ENCODE measurements at regions not wholly inside any gene's neighbourhood (a gene's known extent, or its start where the extent isn't known, plus 50 kb on each side); places are given as distances from the start of the nearest gene placed in this dataset.

DNA sequence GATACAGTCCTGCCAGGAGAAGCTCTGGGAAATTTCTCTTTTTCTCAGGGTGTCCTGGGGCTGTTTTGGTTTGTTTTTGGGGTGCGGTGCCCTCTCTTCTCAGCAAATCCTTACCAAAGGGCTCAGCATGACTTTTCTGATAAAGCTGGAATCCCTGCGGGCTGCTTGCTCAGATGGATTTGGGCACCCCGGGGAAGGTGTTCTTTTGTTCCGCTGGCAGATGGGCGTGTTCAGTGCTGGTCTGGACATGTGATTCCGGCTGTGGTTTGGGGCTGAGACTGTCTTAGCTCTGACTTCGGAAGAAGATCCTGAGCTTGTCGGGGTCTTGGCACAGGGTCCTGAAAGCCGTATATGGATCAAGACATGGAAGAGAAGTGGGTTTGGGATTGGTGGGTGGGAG lies 134.2 kb upstream of the SPRED2 start:
- peak; percentile 28 for DNase-seq
- no peak overlapping the region for H3K4me3 Mint-ChIP-seq
- H3K27me3 Mint-ChIP-seq: peaks cover 33% of the 10 kb centered on the region
- CTCF ChIA-PET: interaction anchor here (1.1 kb wide), 1 partner anchor 9 kb away, joined by 4 read pairs; no protein-coding TSS in a partner anchor
- H3K27ac Mint-ChIP-seq: no peak overlapping the region
- peaks cover 8% of the 10 kb centered on the region for H3K4me1 Mint-ChIP-seq
- H3K36me3 Mint-ChIP-seq: no peaks in the 10 kb centered on the region
- H3K9me3 Mint-ChIP-seq: no peaks in the 10 kb centered on the region

DNA sequence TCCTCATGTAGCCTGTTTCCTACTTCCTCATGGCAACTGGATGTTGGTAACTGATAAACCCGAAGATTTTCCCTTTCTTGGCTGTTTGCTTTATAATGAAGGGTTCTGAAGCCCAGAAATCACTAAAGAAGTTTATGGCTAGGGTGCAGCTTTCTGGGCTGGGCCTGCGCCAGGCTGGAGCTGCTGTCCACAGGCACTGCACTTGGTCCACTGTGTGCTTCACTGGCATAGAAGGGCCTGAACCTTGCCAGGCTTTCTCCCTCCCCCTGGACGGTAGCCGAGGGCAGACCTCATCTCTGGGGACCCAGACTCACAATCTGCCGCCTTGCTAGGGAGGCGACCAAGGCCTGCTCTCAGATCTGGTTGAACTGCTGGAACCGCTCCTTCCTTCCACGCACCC lies 133.3 kb upstream of the SPRED2 start:
- CTCF ChIA-PET: no interaction called here

DNA sequence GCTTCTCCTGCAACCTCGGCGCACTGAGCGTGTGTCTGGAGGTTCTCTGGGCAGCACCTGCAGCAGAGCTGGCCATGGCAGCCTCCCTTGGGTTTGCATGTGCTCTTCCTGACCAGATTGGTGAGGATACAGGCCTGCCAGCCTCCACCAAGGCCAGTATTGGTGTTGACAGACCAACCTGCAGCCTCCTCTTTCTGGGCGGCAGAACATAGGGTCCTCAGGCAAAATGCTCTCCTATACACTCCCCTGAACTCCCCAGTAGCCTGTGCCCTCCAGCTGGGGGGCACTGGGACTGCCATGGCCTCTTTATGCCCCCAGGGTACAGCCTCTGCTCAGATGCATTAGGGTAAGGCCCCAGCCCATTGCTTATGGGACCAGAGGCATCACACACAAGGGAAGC lies 131.9 kb upstream of the SPRED2 start:
- Mint-ChIP-seq H3K27me3 (peaks cover 29% of the 10 kb centered on the region), H3K36me3 (no peaks in the 10 kb centered on the region), H3K4me1 (peaks cover 8% of the 10 kb centered on the region), H3K4me3 (no peak overlapping the region), H3K27ac (no peak overlapping the region), H3K9me3 (no peaks in the 10 kb centered on the region)
- DNase-seq: no peak
- CTCF ChIA-PET: no interaction called here

More for the DNA sequence above, 133.3 kb upstream of the SPRED2 start:
- Mint-ChIP-seq H3K4me3 (no peak overlapping the region), H3K27me3 (peaks cover 33% of the 10 kb centered on the region), H3K36me3 (no peaks in the 10 kb centered on the region), H3K27ac (no peak overlapping the region), H3K9me3 (no peaks in the 10 kb centered on the region), H3K4me1 (peaks cover 8% of the 10 kb centered on the region)
- DNase-seq: no peak

- Mint-ChIP-seq H3K36me3 (no peaks in the 10 kb centered on the region), H3K27ac (no peak overlapping the region), H3K27me3 (peaks cover 24% of the 10 kb centered on the region), H3K4me3 (no peak overlapping the region), H3K9me3 (no peaks in the 10 kb centered on the region), H3K4me1 (peaks cover 8% of the 10 kb centered on the region)
- CTCF ChIA-PET: interaction anchor here (0.7 to 1.5 kb wide), 2 partner anchors 11 to 177 kb away, joined by 3 to 4 read pairs; no protein-coding TSS in a partner anchor
- no peak for DNase-seq
These were observed 130.5 kb upstream of the SPRED2 start for GRCh38 chr2:65562890-65563289.

DNA sequence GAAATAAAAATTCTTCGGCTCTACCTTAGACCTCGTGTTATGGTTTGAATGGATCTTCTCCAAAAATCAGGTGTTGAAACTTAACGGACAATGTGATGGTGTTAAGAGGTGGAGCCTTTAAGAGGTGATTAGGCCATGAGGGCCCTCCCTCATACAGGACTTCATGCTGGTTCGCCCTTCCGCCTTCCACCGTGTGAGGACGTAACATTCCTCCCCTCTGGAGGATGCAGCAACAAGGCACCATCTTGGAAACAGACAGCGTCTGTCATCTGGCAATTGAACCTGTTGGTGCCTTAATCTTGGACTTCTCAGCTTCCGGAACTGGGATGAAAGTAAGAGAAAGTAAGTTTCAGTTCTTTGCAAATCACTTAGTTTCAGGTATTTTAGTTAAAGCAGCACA lies 126.3 kb upstream of the SPRED2 start:
- Mint-ChIP-seq H3K36me3 (no peaks in the 10 kb centered on the region), H3K27me3 (peaks cover 24% of the 10 kb centered on the region)
- CTCF ChIA-PET: no interaction called here

DNA sequence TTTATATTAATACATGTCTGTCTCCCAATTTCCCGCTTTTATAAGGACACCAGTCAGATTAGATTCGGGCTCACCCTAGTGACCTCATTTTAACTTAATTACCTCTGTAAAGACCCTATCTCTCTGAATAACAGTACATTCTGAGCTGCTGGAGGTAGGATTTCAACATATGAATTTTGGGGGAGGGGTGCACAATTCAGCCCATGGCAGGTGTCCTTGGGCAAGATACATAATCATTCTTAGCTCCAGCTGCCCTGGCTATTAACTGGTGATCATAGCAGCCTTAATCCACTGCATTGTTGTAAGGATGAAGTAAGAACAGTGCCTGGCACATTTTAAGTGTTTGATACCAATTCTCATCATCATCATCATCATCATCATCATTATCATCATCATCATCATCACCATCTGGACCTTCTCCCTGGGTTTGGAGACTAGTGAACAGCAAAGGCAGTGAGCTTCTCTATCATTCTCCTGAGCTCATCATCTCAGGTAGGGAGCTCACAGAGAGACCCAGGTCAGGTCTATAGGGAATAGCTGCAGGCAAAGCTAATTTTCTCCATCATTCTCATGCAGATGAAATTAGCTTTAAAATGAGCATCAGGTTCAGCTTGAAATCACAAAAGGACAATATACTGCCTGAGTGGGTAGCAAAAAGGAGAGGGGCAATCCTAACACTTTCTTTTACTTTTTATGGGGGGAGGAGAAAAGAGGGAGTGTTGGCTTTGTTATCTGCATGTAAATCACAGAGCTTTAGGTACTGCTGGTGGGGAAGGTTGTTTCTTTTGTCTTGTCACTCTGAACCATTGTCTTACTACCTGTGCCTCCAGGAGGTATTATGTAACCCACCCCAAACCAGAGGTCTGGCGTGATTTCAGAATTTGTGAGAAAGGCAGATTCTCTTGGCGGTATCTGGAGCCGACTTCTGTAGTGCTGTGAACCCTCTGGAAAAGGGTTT lies 125.5 kb upstream of the SPRED2 start:
- no peak overlapping the region for H3K4me3 Mint-ChIP-seq
- CTCF ChIA-PET: no interaction called here
- H3K36me3 Mint-ChIP-seq: no peaks in the 10 kb centered on the region
- H3K4me1 Mint-ChIP-seq: peaks cover 3% of the 10 kb centered on the region
- no peak overlapping the region for H3K27ac Mint-ChIP-seq
- H3K9me3 Mint-ChIP-seq: no peaks in the 10 kb centered on the region
- peaks cover 29% of the 10 kb centered on the region for H3K27me3 Mint-ChIP-seq
- DNase-seq: no peak

More for the DNA sequence above, 126.3 kb upstream of the SPRED2 start:
- Mint-ChIP-seq H3K27ac (no peak overlapping the region), H3K4me1 (no peaks in the 10 kb centered on the region), H3K9me3 (no peaks in the 10 kb centered on the region), H3K4me3 (no peak overlapping the region)
- no peak for DNase-seq

- CTCF ChIA-PET: interaction anchor here (0.9 to 1.5 kb wide), 2 partner anchors 172 to 290 kb away, joined by 3 read pairs; no protein-coding TSS in a partner anchor
- Mint-ChIP-seq H3K4me1 (peaks cover 3% of the 10 kb centered on the region), H3K27ac (no peak overlapping the region), H3K9me3 (no peaks in the 10 kb centered on the region), H3K4me3 (no peak overlapping the region), H3K27me3 (peaks cover 29% of the 10 kb centered on the region), H3K36me3 (no peaks in the 10 kb centered on the region)
- no peak for DNase-seq
These were observed 122.6 kb upstream of the SPRED2 start for GRCh38 chr2:65554765-65555591.

DNA sequence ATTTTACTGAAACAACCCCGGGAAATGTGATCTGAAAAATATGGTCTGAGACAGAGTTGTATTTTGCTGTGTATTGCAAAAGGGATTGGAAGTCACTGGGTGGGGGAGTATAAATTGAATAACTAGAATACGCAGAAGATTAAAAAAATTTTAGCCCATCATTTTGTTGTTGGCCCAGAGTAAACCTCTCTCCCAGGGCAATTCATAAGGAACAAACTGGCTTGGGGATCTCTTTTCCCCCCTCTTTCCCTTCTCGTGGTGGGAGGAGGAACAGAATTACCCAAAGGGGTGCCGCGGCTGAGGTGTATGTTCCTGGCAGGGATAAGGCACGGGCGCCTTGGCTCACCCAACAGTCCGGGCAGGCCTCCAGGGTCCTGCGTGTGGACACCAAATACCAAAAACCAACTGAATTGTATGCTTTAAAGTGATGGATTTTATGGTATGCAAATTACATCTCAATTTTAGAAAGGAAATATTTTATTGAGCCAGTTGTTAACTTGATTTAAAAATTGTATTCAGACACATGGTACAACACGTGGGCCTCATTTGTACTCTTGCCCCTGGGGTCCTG lies 121.2 kb upstream of the SPRED2 start:
- DNase-seq: no peak
- Mint-ChIP-seq H3K9me3 (no peaks in the 10 kb centered on the region), H3K27me3 (peaks cover 29% of the 10 kb centered on the region), H3K4me3 (no peak overlapping the region), H3K27ac (no peak overlapping the region), H3K4me1 (peaks cover 3% of the 10 kb centered on the region), H3K36me3 (no peaks in the 10 kb centered on the region)
- CTCF ChIA-PET: interaction anchor here (0.9 to 1.5 kb wide), 3 partner anchors 170 to 289 kb away, joined by 3 read pairs; no protein-coding TSS in a partner anchor

DNA sequence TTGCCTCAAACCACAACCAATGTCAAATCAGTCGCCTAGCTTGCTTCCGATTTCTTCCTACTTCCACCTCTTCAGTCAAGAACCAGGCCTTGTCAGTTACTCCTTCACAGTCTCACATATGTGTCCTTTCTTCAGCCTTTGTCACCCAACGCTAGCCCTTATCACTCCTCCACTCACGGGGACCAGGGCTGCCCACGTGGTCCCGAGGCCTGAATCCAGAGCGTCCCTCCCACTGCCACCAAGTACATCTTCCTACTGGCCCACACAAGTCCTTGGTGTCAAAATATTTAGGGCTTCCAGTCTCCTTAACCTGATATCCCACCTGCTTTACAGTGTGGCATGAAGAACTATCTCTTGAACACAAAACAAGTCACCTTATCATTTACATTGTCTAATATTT lies 119.1 kb upstream of the SPRED2 start:
- no peak overlapping the region for H3K27ac Mint-ChIP-seq
- H3K9me3 Mint-ChIP-seq: no peaks in the 10 kb centered on the region
- no peaks in the 10 kb centered on the region for H3K36me3 Mint-ChIP-seq
- H3K4me3 Mint-ChIP-seq: no peak overlapping the region
- DNase-seq: no peak
- H3K27me3 Mint-ChIP-seq: peaks cover 20% of the 10 kb centered on the region
- CTCF ChIA-PET: interaction anchor here (0.6 kb wide), 1 partner anchor 633 kb away, joined by 3 read pairs; no protein-coding TSS in a partner anchor
- H3K4me1 Mint-ChIP-seq: peaks cover 3% of the 10 kb centered on the region

- H3K9me3 Mint-ChIP-seq: no peaks in the 10 kb centered on the region
- H3K4me1 Mint-ChIP-seq: peaks cover 3% of the 10 kb centered on the region
- H3K36me3 Mint-ChIP-seq: no peaks in the 10 kb centered on the region
- H3K27ac Mint-ChIP-seq: no peak overlapping the region
- H3K4me3 Mint-ChIP-seq: no peak overlapping the region
- H3K27me3 Mint-ChIP-seq: peaks cover 16% of the 10 kb centered on the region
- CTCF ChIA-PET: interaction anchor here (0.7 to 0.8 kb wide), 3 partner anchors 15 to 417 kb away, joined by 3 to 4 read pairs (median 3); no protein-coding TSS in a partner anchor
- DNase-seq: no peak
These were observed 117.8 kb upstream of the SPRED2 start for GRCh38 chr2:65550246-65550645.

DNA sequence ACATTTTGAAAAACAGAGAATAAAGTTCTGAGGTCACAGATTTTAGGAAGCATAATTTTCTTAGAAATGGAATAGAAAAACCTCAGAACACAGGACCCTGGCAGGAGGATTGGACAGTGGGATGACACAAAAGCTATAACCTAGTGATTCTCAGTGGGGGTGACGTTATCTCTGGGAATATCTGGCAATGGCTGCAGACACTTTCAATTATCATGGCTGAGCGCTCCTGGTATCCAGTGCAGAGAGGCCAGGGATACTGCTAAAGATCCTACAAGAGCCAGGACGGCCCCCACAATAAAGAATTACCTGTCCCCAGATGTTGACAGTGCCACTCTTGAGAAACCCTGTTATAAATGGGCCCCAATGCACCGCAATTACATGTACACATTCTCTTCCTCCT lies 117.2 kb upstream of the SPRED2 start:
- Mint-ChIP-seq H3K27me3 (peaks cover 10% of the 10 kb centered on the region), H3K4me3 (no peak overlapping the region), H3K9me3 (no peaks in the 10 kb centered on the region), H3K4me1 (peaks cover 3% of the 10 kb centered on the region), H3K27ac (no peak overlapping the region), H3K36me3 (no peaks in the 10 kb centered on the region)
- CTCF ChIA-PET: no interaction called here
- no peak for DNase-seq

DNA sequence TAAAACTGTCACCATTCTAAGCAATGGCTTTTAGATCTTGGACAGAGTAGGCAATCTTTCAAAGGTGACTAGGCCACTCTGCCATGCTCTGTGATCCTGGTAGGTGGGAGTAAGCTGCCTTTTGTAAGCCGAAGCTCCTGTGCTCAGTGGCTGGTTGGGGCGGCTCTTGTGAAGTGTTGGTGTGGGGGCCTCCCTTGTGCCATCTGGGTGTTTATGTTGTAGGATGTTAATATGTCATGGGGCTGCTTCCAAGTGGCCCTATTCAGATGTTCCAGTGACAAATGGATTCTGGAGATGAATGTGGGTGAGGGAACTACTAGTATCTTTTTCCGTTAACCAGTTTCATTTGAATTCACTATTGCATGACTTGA lies 116.8 kb upstream of the SPRED2 start:
- Mint-ChIP-seq H3K9me3 (no peaks in the 10 kb centered on the region), H3K27me3 (peaks cover 8% of the 10 kb centered on the region), H3K27ac (no peak overlapping the region), H3K36me3 (no peaks in the 10 kb centered on the region), H3K4me3 (no peak overlapping the region), H3K4me1 (peaks cover 3% of the 10 kb centered on the region)
- DNase-seq: no peak
- CTCF ChIA-PET: no interaction called here

- H3K36me3 Mint-ChIP-seq: no peaks in the 10 kb centered on the region
- H3K27ac Mint-ChIP-seq: no peak overlapping the region
- H3K9me3 Mint-ChIP-seq: no peaks in the 10 kb centered on the region
- no peak for DNase-seq
- H3K27me3 Mint-ChIP-seq: peaks cover 8% of the 10 kb centered on the region
- no peak overlapping the region for H3K4me3 Mint-ChIP-seq
- CTCF ChIA-PET: interaction anchor here (1.1 kb wide), 1 partner anchor 284 kb away, joined by 3 read pairs; no protein-coding TSS in a partner anchor
- peaks cover 3% of the 10 kb centered on the region for H3K4me1 Mint-ChIP-seq
These were observed 116.3 kb upstream of the SPRED2 start for GRCh38 chr2:65548576-65549256.

All from activated naive CD4-positive, alpha-beta T cell treated with anti-CD3 and anti-CD28 coated beads, Interleukin-2, amount 10 ng/mL, durations not matched to agents 7 days and 5 days (primary cell).